Gastrocnemius medialis (tissue), 4 donors: ENCODE measurements at regions not wholly inside any gene's neighbourhood (a gene's known extent, or its start where the extent isn't known, plus 50 kb on each side); places are given as distances from the start of the nearest gene placed in this dataset.

Experiments
- ATAC-seq, 2 donors: fragments of 150-250 bp; one replicate each; pipeline ENCODE4 v1.9.1; 2016
- DNase-seq, 2 donors: peaks; one replicate each; pipeline ENCODE4 v3.0.0-alpha.2; 2019
- H3K27ac ChIP-seq, 4 donors: fragments of 200-600 bp; sonication (generic); 1 replicate in 1 of 4; 2 replicates in 3 of 4; pipeline ENCODE4 v1.5.1; 2016 to 2018; ENCODE audit warnings: mild to moderate bottlenecking in 2 of 4, moderate library complexity in 1 of 4
- H3K27me3 ChIP-seq, 3 donors: fragments of 200-600 bp; sonication (generic) in 2 of 3; 1 replicate in 1 of 3; 2 replicates in 2 of 3; pipeline versions ENCODE4 v1.5.1 to v1.6.0; 2016 to 2019; ENCODE audit warnings: mild to moderate bottlenecking in 1 of 3, moderate library complexity in 1 of 3
- H3K36me3 ChIP-seq, 2 donors: fragments of 200-600 bp; sonication (generic) in 1 of 2; one replicate each; pipeline ENCODE4 v1.5.1; 2017 to 2018
- H3K4me1 ChIP-seq, 2 donors: fragments of 200-600 bp; sonication (generic) in 1 of 2; one replicate each; pipeline ENCODE4 v1.5.1; 2016 to 2017; ENCODE audit warnings: mild to moderate bottlenecking in 2 of 2
- H3K4me3 ChIP-seq, 4 donors: fragments of 200-600 bp; sonication (generic) in 3 of 4; 1 replicate in 1 of 4; 2 replicates in 3 of 4; pipeline ENCODE4 v1.5.1; 2016 to 2019; ENCODE audit warnings: mild to moderate bottlenecking in 2 of 4
- H3K9me3 ChIP-seq, 3 donors: fragments of 200-600 bp; sonication (generic) in 2 of 3; 1 replicate in 1 of 3; 2 replicates in 2 of 3; pipeline ENCODE4 v1.5.1; 2016 to 2019
- POLR2A ChIP-seq, 2 donors: fragments of 450-650 bp; IDR thresholded peaks; one replicate each; pipeline ENCODE4 v1.6.1; 2017; ENCODE audit warnings: antibody characterized with exemption in 2 of 2, mild to moderate bottlenecking in 2 of 2, moderate library complexity in 2 of 2
- in situ Hi-C, 4 donors: fragments of 200-750 bp; cut with MboI; loops; one replicate each; pipeline versions ENCODE4 v1.15.0 to v1.8.0; 2017; ENCODE audit warnings: low sequenced_read_pairs in 4 of 4
- intact Hi-C: fragments of 100-400 bp; cut with DNase I; formaldehyde crosslinking; loops from one replicate; pipeline ENCODE4 v1.15.1; 2023; ENCODE audit warnings: low total_unique reads
- TF ChIP-seq, protein P1 (sequence below), 5 experiments: fragments of 450-650 bp in 3 of 5; fragments of 200-600 bp in 2 of 5; sonication (generic) in 2 of 5; IDR thresholded peaks in 4 of 5; conservative IDR thresholded peaks in 1 of 5; 1 replicate in 4 of 5; 2 replicates in 1 of 5; pipeline ENCODE4 v1.5.1; 2016 to 2019; ENCODE audit warnings: antibody characterized with exemption in 5 of 5, mild to moderate bottlenecking in 3 of 5, moderate library complexity in 3 of 5

DNA sequence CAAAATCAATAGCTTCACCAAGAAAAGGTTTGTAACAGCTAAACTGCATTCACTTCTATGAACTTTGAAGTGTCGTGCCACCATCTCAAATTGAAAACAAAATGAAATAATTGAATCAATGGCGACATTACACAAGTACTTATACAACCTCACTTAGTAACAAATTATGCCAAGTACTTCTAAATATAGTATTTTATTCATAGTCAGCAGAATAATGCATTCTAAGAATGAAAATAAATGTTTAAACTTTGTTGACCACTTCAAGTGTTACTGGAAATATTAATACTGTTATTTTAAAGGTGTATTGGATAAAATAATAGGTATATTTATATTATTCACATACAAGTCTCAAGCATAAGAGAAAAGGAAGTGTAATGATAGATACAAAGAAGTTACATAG, 280.1 kb upstream of the HTR1E start:
- in situ Hi-C loops, result no loop called here

DNA sequence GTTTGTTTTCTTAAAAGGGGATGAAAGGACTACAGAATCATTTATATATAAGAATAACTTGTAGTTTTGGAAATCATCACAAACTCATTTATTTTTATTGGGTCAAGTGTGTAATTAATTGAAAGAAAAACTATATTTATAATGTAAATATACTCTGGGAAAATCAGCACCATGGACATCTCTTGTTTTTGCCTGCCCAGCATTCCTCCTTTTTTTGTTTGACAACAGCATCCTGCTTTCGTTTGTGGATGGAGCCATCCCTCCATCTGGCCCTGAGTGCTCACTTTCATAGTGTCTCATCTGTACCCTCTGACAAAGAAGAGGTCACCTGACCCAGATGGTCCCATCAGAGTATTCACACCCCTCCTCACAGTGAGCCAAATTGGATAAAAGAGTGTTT, 308.2 kb upstream of the HTR1E start:
- no peaks in the 10 kb centered on the region for H3K36me3 ChIP-seq
- intact Hi-C loops, result no loop called here
- no peaks in the 10 kb centered on the region for H3K9me3 ChIP-seq
- DNase-seq (no peak), ATAC-seq (no peak)
- H3K4me1 ChIP-seq, result no peaks in the 10 kb centered on the region
- no peak overlapping the region for H3K4me3 ChIP-seq
- in situ Hi-C loops, result no loop called here
- TF ChIP-seq, protein P1, sequence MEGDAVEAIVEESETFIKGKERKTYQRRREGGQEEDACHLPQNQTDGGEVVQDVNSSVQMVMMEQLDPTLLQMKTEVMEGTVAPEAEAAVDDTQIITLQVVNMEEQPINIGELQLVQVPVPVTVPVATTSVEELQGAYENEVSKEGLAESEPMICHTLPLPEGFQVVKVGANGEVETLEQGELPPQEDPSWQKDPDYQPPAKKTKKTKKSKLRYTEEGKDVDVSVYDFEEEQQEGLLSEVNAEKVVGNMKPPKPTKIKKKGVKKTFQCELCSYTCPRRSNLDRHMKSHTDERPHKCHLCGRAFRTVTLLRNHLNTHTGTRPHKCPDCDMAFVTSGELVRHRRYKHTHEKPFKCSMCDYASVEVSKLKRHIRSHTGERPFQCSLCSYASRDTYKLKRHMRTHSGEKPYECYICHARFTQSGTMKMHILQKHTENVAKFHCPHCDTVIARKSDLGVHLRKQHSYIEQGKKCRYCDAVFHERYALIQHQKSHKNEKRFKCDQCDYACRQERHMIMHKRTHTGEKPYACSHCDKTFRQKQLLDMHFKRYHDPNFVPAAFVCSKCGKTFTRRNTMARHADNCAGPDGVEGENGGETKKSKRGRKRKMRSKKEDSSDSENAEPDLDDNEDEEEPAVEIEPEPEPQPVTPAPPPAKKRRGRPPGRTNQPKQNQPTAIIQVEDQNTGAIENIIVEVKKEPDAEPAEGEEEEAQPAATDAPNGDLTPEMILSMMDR (IDR thresholded peaks at IDR 0.05 in 4 of 5, conservative IDR thresholded peaks at IDR 0.05 in 1 of 5), result no peak
- no peak for TF ChIP-seq POLR2A (IDR thresholded peaks at IDR 0.05)
- no peak overlapping the region for H3K27ac ChIP-seq
- no peaks in the 10 kb centered on the region for H3K27me3 ChIP-seq

More for the DNA sequence above, 280.1 kb upstream of the HTR1E start:
- no peak for TF ChIP-seq POLR2A (IDR thresholded peaks at IDR 0.05)
- TF ChIP-seq, protein P1 (IDR thresholded peaks at IDR 0.05 in 4 of 5, conservative IDR thresholded peaks at IDR 0.05 in 1 of 5), result no peak
- intact Hi-C loops, result no loop called here
- Histone ChIP-seq H3K4me1 (no peaks in the 10 kb centered on the region), H3K36me3 (no peaks in the 10 kb centered on the region), H3K9me3 (no peaks in the 10 kb centered on the region), H3K27me3 (no peaks in the 10 kb centered on the region), H3K27ac (no peak overlapping the region), H3K4me3 (no peak overlapping the region)
- DNase-seq (no peak), ATAC-seq (no peak)

DNA sequence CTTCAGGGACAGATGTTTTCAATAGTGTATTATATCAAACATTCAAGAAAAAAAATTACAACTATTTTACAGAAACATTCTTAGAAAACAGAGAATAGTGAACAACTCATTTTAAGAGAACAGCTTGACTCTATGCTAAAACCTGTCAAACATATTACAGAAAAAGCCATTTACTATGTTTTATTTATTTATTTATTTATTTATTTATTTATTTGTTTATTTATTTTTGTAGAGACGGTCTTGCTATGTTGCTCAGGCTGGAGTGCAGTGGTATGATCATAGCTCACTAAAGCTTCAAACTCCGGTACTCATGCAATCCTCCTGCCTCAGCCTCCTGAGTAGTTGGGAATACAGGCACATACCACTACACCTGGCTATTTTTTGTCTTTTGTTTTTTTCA, 317.9 kb upstream of the HTR1E start:
- Histone ChIP-seq H3K4me3 (no peak overlapping the region), H3K4me1 (no peaks in the 10 kb centered on the region), H3K27ac (no peak overlapping the region), H3K36me3 (no peaks in the 10 kb centered on the region), H3K9me3 (no peaks in the 10 kb centered on the region), H3K27me3 (no peaks in the 10 kb centered on the region)
- in situ Hi-C loops (no loop called here), intact Hi-C loops (no loop called here)
- DNase-seq, result no peak
- ATAC-seq, result no peak
- no peak for TF ChIP-seq POLR2A (IDR thresholded peaks at IDR 0.05)
- TF ChIP-seq, protein P1 (IDR thresholded peaks at IDR 0.05 in 4 of 5, conservative IDR thresholded peaks at IDR 0.05 in 1 of 5), result no peak

DNA sequence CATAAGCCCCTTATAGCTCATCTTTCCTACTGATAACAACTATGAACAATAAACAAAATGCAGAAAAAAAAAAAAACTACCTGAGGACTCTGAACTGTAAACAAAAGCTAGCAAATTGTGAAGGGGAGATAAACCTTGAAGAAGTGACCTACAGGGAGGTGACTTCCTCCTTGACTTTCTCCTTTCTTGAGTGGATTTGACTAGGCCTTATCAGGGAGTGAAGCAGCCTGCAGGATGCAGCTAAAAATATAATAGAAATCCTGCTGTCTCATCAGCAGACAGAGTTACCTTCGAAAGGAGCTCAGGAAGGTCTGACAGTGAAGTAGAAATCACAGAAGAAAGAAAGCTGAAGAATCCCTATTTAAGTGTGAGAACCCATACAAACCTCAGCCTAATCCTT, 322.0 kb upstream of the HTR1E start:
- Histone ChIP-seq H3K27ac (no peak overlapping the region), H3K27me3 (no peaks in the 10 kb centered on the region), H3K4me3 (no peak overlapping the region), H3K9me3 (no peaks in the 10 kb centered on the region), H3K4me1 (no peaks in the 10 kb centered on the region), H3K36me3 (no peaks in the 10 kb centered on the region)
- DNase-seq, result no peak
- intact Hi-C loops, result no loop called here
- no peak for ATAC-seq
- in situ Hi-C loops, result no loop called here
- TF ChIP-seq POLR2A (IDR thresholded peaks at IDR 0.05), result no peak
- TF ChIP-seq, protein P1 (IDR thresholded peaks at IDR 0.05 in 4 of 5, conservative IDR thresholded peaks at IDR 0.05 in 1 of 5), result no peak
